Coronary artery (tissue), 2 donors: ENCODE measurements at regions not wholly inside any gene's neighbourhood (a gene's known extent, or its start where the extent isn't known, plus 50 kb on each side); places are given as distances from the start of the nearest gene placed in this dataset.
"Not testable (repeated sequence)": the region's sequence is repeated elsewhere in the genome, so short reads cannot be mapped to it uniquely, and the experiment has no call there.

Source experiments
- DNase-seq: peaks from one replicate; pipeline ENCODE4 v3.0.0-alpha.2; 2017; ENCODE audit warnings: low spot score
- H3K27ac ChIP-seq, 2 donors: fragments of 200-600 bp; sonication (generic); one replicate each; pipeline ENCODE4 v1.5.1; 2016 to 2019
- H3K4me3 ChIP-seq: fragments of 200-600 bp; sonication (generic); 2 replicates; pipeline ENCODE4 v1.5.1; 2016; ENCODE audit warnings: mild to moderate bottlenecking, moderate library complexity
- CTCF ChIP-seq: fragments of 200-600 bp; sonication (generic); IDR thresholded peaks from one replicate; pipeline ENCODE4 v1.5.1; 2019; ENCODE audit warnings: antibody characterized with exemption

- Histone ChIP-seq H3K27ac (no peak overlapping the region), H3K4me3 (no peak overlapping the region)
- DNase-seq = no peak
- TF ChIP-seq CTCF = no peak
Observed at GRCh38 chr4:60656171-60656570, 544.0 kb upstream of the ADGRL3 start.

- Histone ChIP-seq H3K27ac (no peak overlapping the region), H3K4me3 (no peak overlapping the region)
- no peak for DNase-seq
- TF ChIP-seq CTCF = no peak
Observed at GRCh38 chr4:60657041-60657440, 543.1 kb upstream of the ADGRL3 start.

GRCh38 chr4:60657807-60658206, 542.3 kb upstream of the ADGRL3 start:
- no peak for DNase-seq
- TF ChIP-seq CTCF = no peak
- Histone ChIP-seq H3K4me3 (peak overlapping the region; percentile 52), H3K27ac (no peak overlapping the region)

GRCh38 chr4:60663769-60664168, 536.4 kb upstream of the ADGRL3 start:
- no peak overlapping the region for H3K27ac ChIP-seq
- H3K4me3 ChIP-seq = no peak overlapping the region
- DNase-seq = no peak
- no peak for TF ChIP-seq CTCF

GRCh38 chr4:60682901-60683300, 517.2 kb upstream of the ADGRL3 start:
- TF ChIP-seq CTCF = no peak

GRCh38 chr4:60683357-60683756, 516.8 kb upstream of the ADGRL3 start:
- peak overlapping the region; percentile 35 to 79 for H3K27ac ChIP-seq
- peak overlapping the region; percentile 32 for H3K4me3 ChIP-seq
- TF ChIP-seq CTCF = no peak
- DNase-seq = no peak

More at GRCh38 chr4:60682901-60683300, 517.2 kb upstream of the ADGRL3 start:
- H3K27ac ChIP-seq = peak overlapping the region; percentile 35 to 79
- no peak overlapping the region for H3K4me3 ChIP-seq
- DNase-seq = no peak

GRCh38 chr4:60683973-60684372, 516.2 kb upstream of the ADGRL3 start:
- no peak for DNase-seq
- H3K4me3 ChIP-seq = peak overlapping the region; percentile 32
- peak overlapping the region; percentile 35 to 79 for H3K27ac ChIP-seq
- TF ChIP-seq CTCF = no peak

- not testable (repeated sequence) for H3K4me3 ChIP-seq, DNase-seq, H3K27ac ChIP-seq
Observed at GRCh38 chr4:60696062-60696461, 504.1 kb upstream of the ADGRL3 start.
